Hepatocyte (in vitro differentiated cells): ENCODE measurements at regions not wholly inside any gene's neighbourhood (a gene's known extent, or its start where the extent isn't known, plus 50 kb on each side); places are given as distances from the start of the nearest gene placed in this dataset.

Experiments
- EZH2 ChIP-seq: fragments of 200-600 bp; sonication (generic); IDR thresholded peaks from 2 replicates; pipeline ENCODE4 v1.6.1; 2016; ENCODE audit warnings: antibody characterized with exemption, mild to moderate bottlenecking, borderline replicate concordance
- EZH2phosphoT487 ChIP-seq: fragments of 200-600 bp; sonication (generic); IDR thresholded peaks from one replicate; pipeline ENCODE4 v1.6.1; 2018; ENCODE audit warnings: antibody characterized with exemption, mild to moderate bottlenecking, low read depth, moderate library complexity; ENCODE audit not compliant: unreplicated experiment, severe bottlenecking
- TF ChIP-seq, protein P1 (sequence below): fragments of 200-600 bp; sonication (generic); IDR thresholded peaks from 2 replicates; pipeline ENCODE4 v1.5.1; 2016; ENCODE audit warnings: antibody characterized with exemption, mild to moderate bottlenecking; ENCODE audit not compliant: poor library complexity

DNA sequence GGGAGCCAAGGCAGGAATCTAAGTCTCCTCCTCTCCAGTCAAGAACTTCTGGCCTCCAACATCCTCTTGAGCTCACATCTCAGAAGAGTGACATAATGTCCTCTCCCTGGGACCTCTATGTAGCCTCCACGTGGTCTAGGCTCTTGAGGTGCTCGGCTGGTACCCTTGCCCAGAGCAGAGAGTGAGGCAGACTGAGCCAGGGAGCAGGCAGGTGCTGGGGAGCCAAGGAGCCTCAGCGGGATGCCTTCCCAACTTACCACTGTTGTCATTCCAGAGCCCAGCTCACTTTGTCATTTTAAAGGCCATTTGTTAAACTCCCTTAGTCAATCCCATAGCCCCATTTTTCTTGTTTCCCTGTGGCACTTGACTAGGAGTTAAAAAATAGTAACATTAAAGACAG lies 52.1 kb upstream of the DUSP22 start:
- TF ChIP-seq EZH2phosphoT487 (no peak), EZH2 (no peak)
- TF ChIP-seq, protein P1, sequence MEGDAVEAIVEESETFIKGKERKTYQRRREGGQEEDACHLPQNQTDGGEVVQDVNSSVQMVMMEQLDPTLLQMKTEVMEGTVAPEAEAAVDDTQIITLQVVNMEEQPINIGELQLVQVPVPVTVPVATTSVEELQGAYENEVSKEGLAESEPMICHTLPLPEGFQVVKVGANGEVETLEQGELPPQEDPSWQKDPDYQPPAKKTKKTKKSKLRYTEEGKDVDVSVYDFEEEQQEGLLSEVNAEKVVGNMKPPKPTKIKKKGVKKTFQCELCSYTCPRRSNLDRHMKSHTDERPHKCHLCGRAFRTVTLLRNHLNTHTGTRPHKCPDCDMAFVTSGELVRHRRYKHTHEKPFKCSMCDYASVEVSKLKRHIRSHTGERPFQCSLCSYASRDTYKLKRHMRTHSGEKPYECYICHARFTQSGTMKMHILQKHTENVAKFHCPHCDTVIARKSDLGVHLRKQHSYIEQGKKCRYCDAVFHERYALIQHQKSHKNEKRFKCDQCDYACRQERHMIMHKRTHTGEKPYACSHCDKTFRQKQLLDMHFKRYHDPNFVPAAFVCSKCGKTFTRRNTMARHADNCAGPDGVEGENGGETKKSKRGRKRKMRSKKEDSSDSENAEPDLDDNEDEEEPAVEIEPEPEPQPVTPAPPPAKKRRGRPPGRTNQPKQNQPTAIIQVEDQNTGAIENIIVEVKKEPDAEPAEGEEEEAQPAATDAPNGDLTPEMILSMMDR, result no peak
